ENCODE measurements at regions not wholly inside any gene's neighbourhood (a gene's known extent, or its start where the extent isn't known, plus 50 kb on each side); places are given as distances from the start of the nearest gene placed in this dataset.

- no peak for TF ChIP-seq ZNF687 (CRISPR knock-in tag; IDR thresholded peaks at IDR 0.05)
- no peak for TF ChIP-seq CHD2 (IDR thresholded peaks at IDR 0.05; ENCODE audit: low read depth, low read length)
- no peak for TF ChIP-seq ZNF124 (CRISPR knock-in tag; IDR thresholded peaks at IDR 0.05)
- TF ChIP-seq JDP2 (CRISPR knock-in tag; IDR thresholded peaks at IDR 0.05; ENCODE audit: borderline replicate concordance), result no peak
- no peak for TF ChIP-seq ISX (CRISPR knock-in tag; conservative IDR thresholded peaks at IDR 0.05)
- no peak for TF ChIP-seq ZNF512 (CRISPR knock-in tag; IDR thresholded peaks at IDR 0.05)
- TF ChIP-seq RORA (CRISPR knock-in tag; IDR thresholded peaks at IDR 0.05), result no peak
- no peak for TF ChIP-seq ZNF609 (CRISPR knock-in tag; IDR thresholded peaks at IDR 0.05; ENCODE audit: borderline replicate concordance)
Measured at GRCh38 chr20:6671829-6672228, 95.7 kb upstream of the BMP2 start (continued).
